IPS DF 6.9 (cell line): ENCODE measurements at regions not wholly inside any gene's neighbourhood (a gene's known extent, or its start where the extent isn't known, plus 50 kb on each side); places are given as distances from the start of the nearest gene placed in this dataset.

Source experiments
- DNase-seq: peaks from one replicate; pipeline ENCODE4 v3.0.0-alpha.2; 2013; ENCODE audit warnings: low read depth, low spot score
- H3K27ac ChIP-seq: one replicate; pipeline ENCODE4 v1.5.1; 2013; ENCODE audit warnings: low read length, control low read depth
- H3K27me3 ChIP-seq: 2 replicates; pipeline ENCODE4 v1.6.1; 2013; ENCODE audit warnings: mild to moderate bottlenecking, low read length; ENCODE audit not compliant: control insufficient read depth, insufficient read depth
- H3K36me3 ChIP-seq: 2 replicates; pipeline ENCODE4 v1.6.1; 2013; ENCODE audit warnings: low read length; ENCODE audit not compliant: control insufficient read depth, insufficient read depth
- H3K4me1 ChIP-seq: 2 replicates; pipeline ENCODE4 v1.6.1; 2013; ENCODE audit warnings: low read length; ENCODE audit not compliant: control insufficient read depth, insufficient read depth
- H3K4me3 ChIP-seq: 2 replicates; pipeline ENCODE4 v1.5.1; 2013; ENCODE audit warnings: mild to moderate bottlenecking, low read length
- H3K9me3 ChIP-seq: 2 replicates; pipeline ENCODE4 v1.6.1; 2013; ENCODE audit warnings: low read length, inconsistent platforms; ENCODE audit not compliant: control insufficient read depth, insufficient read depth
- WGBS: extraction: QIAGEN DNeasy Blood & Tissue Kit; methylation state at CpG from one replicate; pipeline ENCODE4 v1.1.7; 2013; ENCODE audit warnings: mixed read lengths, missing lambda C conversion rate; ENCODE audit not compliant: insufficient read length, insufficient coverage; 5-methylcytosine and 5-hydroxymethylcytosine counted together

- Histone ChIP-seq H3K36me3 (no peaks in the 10 kb centered on the region), H3K27me3 (no peaks in the 10 kb centered on the region), H3K4me3 (no peak overlapping the region), H3K27ac (no peak overlapping the region), H3K9me3 (no peaks in the 10 kb centered on the region), H3K4me1 (no peaks in the 10 kb centered on the region)
- no peak for DNase-seq
- WGBS, result no CpG with 5 or more reads among the region's 2 CpGs
Observed at GRCh38 chr7:118734541-118734940, 510.0 kb downstream of the ANKRD7 start.

GRCh38 chr7:118735441-118735840 is 510.9 kb downstream of the ANKRD7 start:
- Histone ChIP-seq H3K27me3 (no peaks in the 10 kb centered on the region), H3K4me1 (no peaks in the 10 kb centered on the region), H3K4me3 (no peak overlapping the region), H3K27ac (no peak overlapping the region), H3K36me3 (no peaks in the 10 kb centered on the region), H3K9me3 (no peaks in the 10 kb centered on the region)
- no peak for DNase-seq

- H3K4me3 ChIP-seq, result no peak overlapping the region
- DNase-seq, result no peak
- no peaks in the 10 kb centered on the region for H3K27me3 ChIP-seq
- H3K9me3 ChIP-seq, result no peaks in the 10 kb centered on the region
- H3K27ac ChIP-seq, result no peak overlapping the region
- H3K36me3 ChIP-seq, result no peaks in the 10 kb centered on the region
- WGBS, result no CpG with 5 or more reads among the region's 4 CpGs
- H3K4me1 ChIP-seq, result no peaks in the 10 kb centered on the region
Observed at GRCh38 chr7:118737935-118738334, 513.4 kb downstream of the ANKRD7 start.

GRCh38 chr7:118745927-118746326 is 521.4 kb downstream of the ANKRD7 start:
- Histone ChIP-seq H3K9me3 (no peaks in the 10 kb centered on the region), H3K27ac (no peak overlapping the region), H3K36me3 (no peaks in the 10 kb centered on the region), H3K27me3 (no peaks in the 10 kb centered on the region), H3K4me1 (no peaks in the 10 kb centered on the region), H3K4me3 (no peak overlapping the region)
- no peak for DNase-seq
- WGBS, result no CpG with 5 or more reads among the region's 1 CpG

GRCh38 chr7:118747473-118747872 is 523.0 kb downstream of the ANKRD7 start:
- DNase-seq, result no peak
- H3K9me3 ChIP-seq, result no peaks in the 10 kb centered on the region
- no peaks in the 10 kb centered on the region for H3K27me3 ChIP-seq
- H3K4me3 ChIP-seq, result no peak overlapping the region
- no peaks in the 10 kb centered on the region for H3K36me3 ChIP-seq
- H3K4me1 ChIP-seq, result no peaks in the 10 kb centered on the region
- H3K27ac ChIP-seq, result no peak overlapping the region

- DNase-seq, result no peak
- Histone ChIP-seq H3K27me3 (no peaks in the 10 kb centered on the region), H3K4me3 (no peak overlapping the region), H3K27ac (no peak overlapping the region), H3K36me3 (no peaks in the 10 kb centered on the region), H3K4me1 (no peaks in the 10 kb centered on the region), H3K9me3 (no peaks in the 10 kb centered on the region)
- no CpG with 5 or more reads among the region's 1 CpG for WGBS
Observed at GRCh38 chr7:118753479-118753878, 529.0 kb downstream of the ANKRD7 start.

GRCh38 chr7:118754608-118755007 is 530.1 kb downstream of the ANKRD7 start:
- WGBS, result no CpG with 5 or more reads among the region's 3 CpGs
- Histone ChIP-seq H3K9me3 (no peaks in the 10 kb centered on the region), H3K36me3 (no peaks in the 10 kb centered on the region), H3K27me3 (no peaks in the 10 kb centered on the region), H3K27ac (no peak overlapping the region), H3K4me3 (no peak overlapping the region), H3K4me1 (no peaks in the 10 kb centered on the region)
- no peak for DNase-seq

GRCh38 chr7:118755067-118755625 is 530.6 kb downstream of the ANKRD7 start:
- H3K27ac ChIP-seq, result no peak overlapping the region
- no peak for DNase-seq
- WGBS, result no CpG with 5 or more reads among the region's 3 CpGs

GRCh38 chr7:118757066-118757465 is 532.6 kb downstream of the ANKRD7 start:
- Histone ChIP-seq H3K9me3 (no peaks in the 10 kb centered on the region), H3K4me3 (no peak overlapping the region), H3K36me3 (no peaks in the 10 kb centered on the region), H3K4me1 (no peaks in the 10 kb centered on the region), H3K27ac (no peak overlapping the region), H3K27me3 (no peaks in the 10 kb centered on the region)
- no CpG with 5 or more reads among the region's 3 CpGs for WGBS
- DNase-seq, result no peak

More at GRCh38 chr7:118755067-118755625, 530.6 kb downstream of the ANKRD7 start:
- no peaks in the 10 kb centered on the region for H3K4me1 ChIP-seq
- no peaks in the 10 kb centered on the region for H3K9me3 ChIP-seq
- H3K27me3 ChIP-seq, result no peaks in the 10 kb centered on the region
- H3K36me3 ChIP-seq, result no peaks in the 10 kb centered on the region
- no peak overlapping the region for H3K4me3 ChIP-seq

GRCh38 chr7:118758582-118758981 is 534.1 kb downstream of the ANKRD7 start:
- Histone ChIP-seq H3K4me3 (no peak overlapping the region), H3K4me1 (no peaks in the 10 kb centered on the region), H3K27ac (no peak overlapping the region), H3K27me3 (no peaks in the 10 kb centered on the region), H3K36me3 (no peaks in the 10 kb centered on the region), H3K9me3 (no peaks in the 10 kb centered on the region)
- DNase-seq, result no peak

- no peaks in the 10 kb centered on the region for H3K36me3 ChIP-seq
- H3K4me3 ChIP-seq, result no peak overlapping the region
- H3K4me1 ChIP-seq, result no peaks in the 10 kb centered on the region
- no peaks in the 10 kb centered on the region for H3K9me3 ChIP-seq
- H3K27me3 ChIP-seq, result no peaks in the 10 kb centered on the region
- DNase-seq, result no peak
- H3K27ac ChIP-seq, result no peak overlapping the region
Observed at GRCh38 chr7:118759921-118760320, 535.4 kb downstream of the ANKRD7 start.
